ENCODE measurements at regions not wholly inside any gene's neighbourhood (a gene's known extent, or its start where the extent isn't known, plus 50 kb on each side); places are given as distances from the start of the nearest gene placed in this dataset.

GRCh38 chr2:120908314-120908975, 172.8 kb downstream of the GLI2 start:
- no peak for TF ChIP-seq MYB (IDR thresholded peaks at IDR 0.05; ENCODE audit: borderline replicate concordance, low read depth, low read length)
- no peak for TF ChIP-seq FOXK2 (IDR thresholded peaks at IDR 0.05)
- TF ChIP-seq PRDM15 (CRISPR knock-in tag; IDR thresholded peaks at IDR 0.05) = no peak
- TF ChIP-seq MTA2 (IDR thresholded peaks at IDR 0.05; ENCODE audit: low read depth) = no peak
- no peak for TF ChIP-seq PAX8 (IDR thresholded peaks at IDR 0.05)
- ATAC-seq = no peak
- Histone ChIP-seq H3K27me3 (replicated peaks in 1 of 2; ENCODE audit: control insufficient read depth in 2 of 2, insufficient read depth in 2 of 2, low read length in 1 of 2) (peaks cover 0 to 4% of the 10 kb centered on the region in 2 experiments; a peak in 3 of 4 replicates), H3K4me3 (no peak overlapping the region), H2AFZ (ENCODE audit: control insufficient read depth, low read depth, low read length) (no peak overlapping the region), H3K9ac (ENCODE audit: control insufficient read depth, insufficient read depth, low read length) (no peak overlapping the region), H3K4me1 (ENCODE audit: control insufficient read depth, insufficient read depth, low read length) (no peaks in the 10 kb centered on the region), H3K27ac (ENCODE audit: control insufficient read depth, insufficient read depth) (no peak overlapping the region), H3K9me3 (replicated peaks; ENCODE audit: control insufficient read depth, insufficient read depth, low read length) (no peaks in the 10 kb centered on the region), H3K4me2 (ENCODE audit: control insufficient read depth, insufficient read depth) (no peak overlapping the region), H4K20me1 (ENCODE audit: control insufficient read depth, insufficient read depth) (no peaks in the 10 kb centered on the region), H3K79me2 (ENCODE audit: control insufficient read depth, insufficient read depth, low read length) (no peaks in the 10 kb centered on the region), H3K36me3 (ENCODE audit: control insufficient read depth in 2 of 2, insufficient read depth in 2 of 2, low read length in 1 of 2) (no peaks in the 10 kb centered on the region)
- ChIA-PET SMC1A (ENCODE audit: uncharacterized antibody, unreplicated experiment) (no interaction called here), POLR2A (no interaction called here), RAD21 (ENCODE audit: unreplicated experiment) (no interaction called here), CTCF (no interaction called here)
- FAIRE-seq = no peak
- 6% methylated on average over 5 of the region's 5 CpGs for whole genome bisulfite sequencing (ENCODE audit: insufficient coverage, insufficient replicate concordance, low lambda C conversion rate, missing lambda C conversion rate)
- no TSS peak for BruUV-seq (replicated peaks)
- DNase-seq (ENCODE audit: low read depth, low spot score) = no peak
- in situ Hi-C loops (cut with MboI) = no loop called here
- intact Hi-C loops (cut with micrococcal nuclease; ENCODE audit: unreplicated experiment) = no loop called here
